K562 (cell line): ENCODE measurements at regions not wholly inside any gene's neighbourhood (a gene's known extent, or its start where the extent isn't known, plus 50 kb on each side); places are given as distances from the start of the nearest gene placed in this dataset.

Experiments used
- ATAC-seq: fragments of 200-7000 bp; cut with Tn5 transposase; 3 replicates; pipeline ENCODE4 v1.9.1; 2020; ENCODE audit warnings: moderate library complexity
- BruUV-seq: library from RNA; stranded (reverse); fragments of 400-500 nt; replicated peaks from 2 replicates; lab custom pipeline; 2021; lab: Mats Ljungman, UMichigan
- CTCF ChIA-PET: fragments of 300-600 bp; formaldehyde crosslinking; extraction: SDS; loops from one replicate; lab custom pipeline; 2021; ENCODE audit warnings: low intra/inter-chr PET ratio; lab: Yijun Ruan, JAX
- POLR2A ChIA-PET: fragments of 300-600, 350-650 bp; sonication (Branson Sonifier 250); formaldehyde crosslinking; extraction: SDS; loops from one replicate; lab custom pipeline; 2021; ENCODE audit warnings: antibody characterized with exemption, inconsistent platforms; lab: Yijun Ruan, JAX
- DNase-seq, 4 experiments: peaks; one replicate each; pipeline versions ENCODE4 v3.0.0 to v3.0.0-alpha.2; 2011 to 2018; ENCODE audit warnings: low spot score in 3 of 4, mixed read lengths in 3 of 4; ENCODE audit errors: extremely low read depth in 1 of 4
- FAIRE-seq: peaks from 2 replicates; lab custom pipeline; 2011; peaks lifted over from hg19 to GRCh38; lab: Jason Lieb, UNC
- H2AFZ ChIP-seq: 2 replicates; pipeline ENCODE4 v1.6.0; 2011; ENCODE audit warnings: low read depth, low read length, control low read depth, inconsistent platforms
- H3K27ac ChIP-seq: fragments of 200-600 bp; 3 replicates; pipeline ENCODE4 v1.8.0; 2011; ENCODE audit warnings: low read depth, mild to moderate bottlenecking, control low read depth, inconsistent platforms, low read length, moderate library complexity, mixed read lengths; ENCODE audit errors: extremely low read depth
- H3K27me3 ChIP-seq, 2 experiments: fragments of 300-600 bp in 1 of 2; 2 replicates in 1 of 2; 3 replicates in 1 of 2; pipeline versions ENCODE4 v1.6.0 to v1.8.0; 2011; ENCODE audit warnings: inconsistent platforms in 2 of 2, low read length in 2 of 2, mild to moderate bottlenecking in 1 of 2, mixed read lengths in 1 of 2, moderate library complexity in 1 of 2; ENCODE audit not compliant: control insufficient read depth in 2 of 2, insufficient read depth in 2 of 2
- H3K36me3 ChIP-seq: fragments of 300-600 bp; 3 replicates; pipeline ENCODE4 v1.8.0; 2011; ENCODE audit warnings: mild to moderate bottlenecking, low read length, inconsistent platforms; ENCODE audit not compliant: control insufficient read depth, insufficient read depth
- H3K4me1 ChIP-seq, 2 experiments: fragments of 200-600 bp in 1 of 2; replicated peaks in 1 of 2; 2 replicates in 1 of 2; 3 replicates in 1 of 2; pipeline versions ENCODE4 v1.5.1 to v1.8.0; 2011; ENCODE audit warnings: inconsistent platforms in 2 of 2, low read length in 2 of 2, mild to moderate bottlenecking in 1 of 2, mixed read lengths in 1 of 2, moderate library complexity in 1 of 2; ENCODE audit not compliant: control insufficient read depth in 2 of 2, insufficient read depth in 2 of 2
- H3K4me2 ChIP-seq: 2 replicates; pipeline ENCODE4 v1.6.1; 2011; ENCODE audit warnings: low read length, control low read depth, inconsistent platforms, mixed read lengths; ENCODE audit not compliant: insufficient read depth
- H3K4me3 ChIP-seq: fragments of 200-600 bp; sonication (generic), shearing (Covaris generic); 2 replicates; pipeline ENCODE4 v1.5.1; 2016; ENCODE audit warnings: control low read depth, inconsistent platforms
- H3K79me2 ChIP-seq: fragments of 200-600 bp; 3 replicates; pipeline ENCODE4 v1.8.0; 2011; ENCODE audit warnings: low read length, inconsistent platforms; ENCODE audit not compliant: control insufficient read depth, insufficient read depth
- H3K9ac ChIP-seq, 2 experiments: 2 replicates each; pipeline versions ENCODE4 v1.6.0 to v1.6.1; 2011; ENCODE audit warnings: low read depth in 2 of 2, low read length in 2 of 2, control low read depth in 1 of 2, inconsistent platforms in 1 of 2, mild to moderate bottlenecking in 1 of 2, mixed read lengths in 1 of 2; ENCODE audit not compliant: insufficient read depth in 1 of 2
- H3K9me1 ChIP-seq: one replicate; pipeline ENCODE4 v1.6.0; 2011; ENCODE audit warnings: inconsistent platforms, mild to moderate bottlenecking, low read length, moderate library complexity; ENCODE audit not compliant: control insufficient read depth, insufficient read depth
- H3K9me3 ChIP-seq: replicated peaks from 2 replicates; pipeline ENCODE4 v1.5.1; 2011; ENCODE audit warnings: low read depth, low read length, inconsistent platforms; ENCODE audit not compliant: control insufficient read depth, insufficient read depth
- H4K20me1 ChIP-seq: replicated peaks from 2 replicates; pipeline ENCODE4 v1.6.1; 2011; ENCODE audit warnings: low read length, inconsistent platforms, mixed read lengths; ENCODE audit not compliant: control insufficient read depth, insufficient read depth
- ATF1 ChIP-seq, 2 experiments: fragments of 450-650 bp in 1 of 2; IDR thresholded peaks; 2 replicates each; pipeline ENCODE4 v1.6.1; 2016; ENCODE audit warnings: missing compliant biosample characterization in 1 of 2, missing genetic modification characterization in 1 of 2
- KDM4B ChIP-seq, 2 experiments: fragments of 450-650 bp in 1 of 2; sonication (generic) in 1 of 2; IDR thresholded peaks; 2 replicates each; pipeline ENCODE4 v1.6.1; 2016 to 2017; ENCODE audit warnings: borderline replicate concordance in 2 of 2, antibody characterized with exemption in 1 of 2, low read depth in 1 of 2, mild to moderate bottlenecking in 1 of 2
- NRF1 ChIP-seq, 2 experiments: fragments of 450-650 bp; IDR thresholded peaks in 1 of 2; conservative IDR thresholded peaks in 1 of 2; 2 replicates each; pipeline ENCODE4 v1.6.1; 2014; ENCODE audit warnings: mild to moderate bottlenecking in 2 of 2
- PTBP1 ChIP-seq: fragments of 200-400 bp; formaldehyde crosslinking; IDR thresholded peaks from 2 replicates; pipeline ENCODE4 v1.6.1; 2017; ENCODE audit warnings: low read depth, low read length
- STAG1 ChIP-seq: sonication (generic); formaldehyde crosslinking; IDR thresholded peaks from 2 replicates; pipeline ENCODE4 v1.5.0; 2020; ENCODE audit warnings: missing genetic modification reagents, borderline replicate concordance
- ZBTB1 ChIP-seq: sonication (generic); formaldehyde crosslinking; IDR thresholded peaks from 2 replicates; pipeline ENCODE4 v1.8.1; 2023; ENCODE audit warnings: missing genetic modification reagents, low read depth, mild to moderate bottlenecking, borderline replicate concordance
- WGBS: fragments of 100-300 bp; shearing (Covaris generic); methylation state at CpG from one replicate; pipeline ENCODE4 v1.1.6; 2016; ENCODE audit warnings: low coverage, mixed read lengths; ENCODE audit not compliant: insufficient coverage; ENCODE audit errors: missing lambda C conversion rate; 5-methylcytosine and 5-hydroxymethylcytosine counted together
- in situ Hi-C: fragments of 300-500 bp; cut with MboI; formaldehyde crosslinking; loops from 4 replicates; pipeline ENCODE4 v1.15.0; 2018; ENCODE audit warnings: inconsistent platforms, mixed read lengths
- intact Hi-C: fragments of 100-400 bp; cut with micrococcal nuclease; formaldehyde crosslinking; loops from 2 replicates; pipeline ENCODE4 v1.14.2; 2022
- TF ChIP-seq, protein P1 (sequence below): IDR thresholded peaks from 2 replicates; pipeline ENCODE4 v1.6.1; 2011; ENCODE audit warnings: borderline replicate concordance, low read depth, mild to moderate bottlenecking, moderate library complexity, low read length; ENCODE audit not compliant: insufficient read depth, poor library complexity, severe bottlenecking
- TF ChIP-seq, protein P2 (sequence below): IDR thresholded peaks from 2 replicates; pipeline ENCODE4 v1.6.1; 2016; ENCODE audit warnings: missing genetic modification characterization, missing compliant biosample characterization
- TF ChIP-seq, protein P3 (sequence below): sonication (generic); formaldehyde crosslinking; IDR thresholded peaks from 2 replicates; pipeline ENCODE4 v1.8.1; 2023; ENCODE audit warnings: mild to moderate bottlenecking, missing genetic modification reagents

DNA sequence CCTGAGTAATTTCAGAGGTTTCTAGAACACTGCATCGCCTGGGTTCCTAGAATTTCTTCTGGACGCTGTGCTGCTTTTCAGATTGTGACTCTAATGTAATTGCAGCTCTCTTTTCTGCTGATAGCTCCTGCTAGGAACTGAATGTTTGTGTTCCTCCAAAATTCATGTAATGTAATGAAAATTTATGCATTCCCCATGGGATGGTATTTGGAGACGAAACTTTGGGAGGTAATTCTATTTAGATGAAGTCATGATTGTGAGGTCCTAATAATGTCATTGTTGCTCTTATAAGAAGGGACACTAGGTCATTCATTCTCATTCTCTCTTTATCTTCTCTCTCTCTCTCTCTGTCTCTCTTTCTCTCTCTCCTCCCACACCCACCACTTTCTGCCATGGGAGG is 223.9 kb upstream of the DOK6 start:
- no peak for ATAC-seq
- 4% methylated on average over 3 of the region's 3 CpGs for WGBS
- H3K79me2 ChIP-seq: no peaks in the 10 kb centered on the region
- CTCF ChIA-PET: no interaction called here
- no peaks in the 10 kb centered on the region for H3K9me1 ChIP-seq
- POLR2A ChIA-PET: no interaction called here
- in situ Hi-C loops: no loop called here
- H3K9me3 ChIP-seq: no peaks in the 10 kb centered on the region
- no peak overlapping the region for H2AFZ ChIP-seq
- no peak overlapping the region for H3K27ac ChIP-seq
- no peaks in the 10 kb centered on the region for H3K4me1 ChIP-seq
- BruUV-seq: no TSS peak
- H3K4me3 ChIP-seq: no peak overlapping the region
- H3K27me3 ChIP-seq: no peaks in the 10 kb centered on the region
- intact Hi-C loops: no loop called here
- H3K36me3 ChIP-seq: no peaks in the 10 kb centered on the region
- FAIRE-seq: no peak
- no peak overlapping the region for H3K9ac ChIP-seq
- DNase-seq: no peak
- H4K20me1 ChIP-seq: no peaks in the 10 kb centered on the region
- H3K4me2 ChIP-seq: no peak overlapping the region
- TF ChIP-seq ZBTB1 (no peak), NRF1 (conservative IDR thresholded peaks at IDR 0.05 in 1 of 2, IDR thresholded peaks at IDR 0.05 in 1 of 2) (no peak), KDM4B (IDR thresholded peaks at IDR 0.05; ENCODE audit: borderline replicate concordance in 2 of 2, low read depth in 1 of 2) (no peak), ATF1 (CRISPR knock-in tag; IDR thresholded peaks at IDR 0.05) (no peak), ATF1 (tag; IDR thresholded peaks at IDR 0.05) (no peak), STAG1 (CRISPR knock-in tag) (no peak), PTBP1 (no peak)
- TF ChIP-seq, protein P1, sequence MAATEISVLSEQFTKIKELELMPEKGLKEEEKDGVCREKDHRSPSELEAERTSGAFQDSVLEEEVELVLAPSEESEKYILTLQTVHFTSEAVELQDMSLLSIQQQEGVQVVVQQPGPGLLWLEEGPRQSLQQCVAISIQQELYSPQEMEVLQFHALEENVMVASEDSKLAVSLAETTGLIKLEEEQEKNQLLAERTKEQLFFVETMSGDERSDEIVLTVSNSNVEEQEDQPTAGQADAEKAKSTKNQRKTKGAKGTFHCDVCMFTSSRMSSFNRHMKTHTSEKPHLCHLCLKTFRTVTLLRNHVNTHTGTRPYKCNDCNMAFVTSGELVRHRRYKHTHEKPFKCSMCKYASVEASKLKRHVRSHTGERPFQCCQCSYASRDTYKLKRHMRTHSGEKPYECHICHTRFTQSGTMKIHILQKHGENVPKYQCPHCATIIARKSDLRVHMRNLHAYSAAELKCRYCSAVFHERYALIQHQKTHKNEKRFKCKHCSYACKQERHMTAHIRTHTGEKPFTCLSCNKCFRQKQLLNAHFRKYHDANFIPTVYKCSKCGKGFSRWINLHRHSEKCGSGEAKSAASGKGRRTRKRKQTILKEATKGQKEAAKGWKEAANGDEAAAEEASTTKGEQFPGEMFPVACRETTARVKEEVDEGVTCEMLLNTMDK: no peak
- TF ChIP-seq, protein P2, sequence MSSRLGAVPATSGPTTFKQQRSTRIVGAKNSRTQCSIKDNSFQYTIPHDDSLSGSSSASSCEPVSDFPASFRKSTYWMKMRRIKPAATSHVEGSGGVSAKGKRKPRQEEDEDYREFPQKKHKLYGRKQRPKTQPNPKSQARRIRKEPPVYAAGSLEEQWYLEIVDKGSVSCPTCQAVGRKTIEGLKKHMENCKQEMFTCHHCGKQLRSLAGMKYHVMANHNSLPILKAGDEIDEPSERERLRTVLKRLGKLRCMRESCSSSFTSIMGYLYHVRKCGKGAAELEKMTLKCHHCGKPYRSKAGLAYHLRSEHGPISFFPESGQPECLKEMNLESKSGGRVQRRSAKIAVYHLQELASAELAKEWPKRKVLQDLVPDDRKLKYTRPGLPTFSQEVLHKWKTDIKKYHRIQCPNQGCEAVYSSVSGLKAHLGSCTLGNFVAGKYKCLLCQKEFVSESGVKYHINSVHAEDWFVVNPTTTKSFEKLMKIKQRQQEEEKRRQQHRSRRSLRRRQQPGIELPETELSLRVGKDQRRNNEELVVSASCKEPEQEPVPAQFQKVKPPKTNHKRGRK (tag): no peak
- TF ChIP-seq, protein P3, sequence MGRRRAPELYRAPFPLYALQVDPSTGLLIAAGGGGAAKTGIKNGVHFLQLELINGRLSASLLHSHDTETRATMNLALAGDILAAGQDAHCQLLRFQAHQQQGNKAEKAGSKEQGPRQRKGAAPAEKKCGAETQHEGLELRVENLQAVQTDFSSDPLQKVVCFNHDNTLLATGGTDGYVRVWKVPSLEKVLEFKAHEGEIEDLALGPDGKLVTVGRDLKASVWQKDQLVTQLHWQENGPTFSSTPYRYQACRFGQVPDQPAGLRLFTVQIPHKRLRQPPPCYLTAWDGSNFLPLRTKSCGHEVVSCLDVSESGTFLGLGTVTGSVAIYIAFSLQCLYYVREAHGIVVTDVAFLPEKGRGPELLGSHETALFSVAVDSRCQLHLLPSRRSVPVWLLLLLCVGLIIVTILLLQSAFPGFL (CRISPR knock-in tag): no peak
